ENCODE measurements at regions not wholly inside any gene's neighbourhood (a gene's known extent, or its start where the extent isn't known, plus 50 kb on each side); places are given as distances from the start of the nearest gene placed in this dataset.

GRCh38 chrX:14243823-14244222 lies 214.1 kb upstream of the GEMIN8 start (continued):
- TF ChIP-seq BCLAF1 (IDR thresholded peaks at IDR 0.05) (no peak), SUZ12 (IDR thresholded peaks at IDR 0.05; ENCODE audit: unreplicated experiment) (no peak), MEF2B (IDR thresholded peaks at IDR 0.05; ENCODE audit: partially characterized antibody, poor library complexity, severe bottlenecking) (no peak), IRF5 (IDR thresholded peaks at IDR 0.05; ENCODE audit: borderline replicate concordance) (no peak), IKZF2 (IDR thresholded peaks at IDR 0.05) (no peak), TARDBP (IDR thresholded peaks at IDR 0.05; ENCODE audit: borderline replicate concordance) (no peak), REST (IDR thresholded peaks at IDR 0.05; ENCODE audit: low read depth, low read length) (no peak), FOXK2 (IDR thresholded peaks at IDR 0.05) (no peak)

All from GM12878 (cell line).